Rectal smooth muscle tissue (tissue), 1 donor: ENCODE measurements at regions not wholly inside any gene's neighbourhood (a gene's known extent, or its start where the extent isn't known, plus 50 kb on each side); places are given as distances from the start of the nearest gene placed in this dataset.

Source experiments
- H3K27ac ChIP-seq: one replicate; pipeline ENCODE4 v1.7.0; 2013; ENCODE audit warnings: low read depth, low read length, inconsistent platforms
- H3K27me3 ChIP-seq: one replicate; pipeline ENCODE4 v1.7.0; 2013; ENCODE audit warnings: low read length; ENCODE audit not compliant: control insufficient read depth, insufficient read depth
- H3K36me3 ChIP-seq: one replicate; pipeline ENCODE4 v1.7.0; 2013; ENCODE audit warnings: low read length; ENCODE audit not compliant: control insufficient read depth, insufficient read depth
- H3K4me1 ChIP-seq: one replicate; pipeline ENCODE4 v1.7.0; 2013; ENCODE audit warnings: low read length; ENCODE audit not compliant: control insufficient read depth, insufficient read depth
- H3K4me3 ChIP-seq: one replicate; pipeline ENCODE4 v1.7.0; 2013; ENCODE audit warnings: low read length
- H3K9ac ChIP-seq: one replicate; pipeline ENCODE4 v1.7.0; 2013; ENCODE audit warnings: low read length

DNA sequence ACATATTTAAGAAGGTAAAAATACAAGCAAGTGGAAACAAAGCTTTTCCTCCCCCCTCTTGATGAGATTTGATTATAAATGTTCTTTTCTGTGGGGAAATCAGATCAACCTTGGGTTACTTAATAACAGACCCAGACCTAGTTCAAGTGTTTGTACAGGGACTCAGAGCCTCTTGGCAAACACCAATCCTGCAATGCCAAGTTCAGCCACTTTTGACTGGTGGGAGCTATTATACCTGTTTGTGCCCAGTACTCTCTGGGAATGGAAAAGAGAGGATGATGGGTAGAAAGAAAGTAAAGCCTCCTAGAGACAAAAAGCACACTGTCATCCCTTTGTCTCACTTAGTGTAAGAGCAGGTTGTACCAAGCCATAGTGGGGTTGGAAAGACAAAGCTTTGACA lies 63.8 kb upstream of the EPHA4 start:
- no peaks in the 10 kb centered on the region for H3K4me1 ChIP-seq
- no peak overlapping the region for H3K27ac ChIP-seq
- no peaks in the 10 kb centered on the region for H3K27me3 ChIP-seq

DNA sequence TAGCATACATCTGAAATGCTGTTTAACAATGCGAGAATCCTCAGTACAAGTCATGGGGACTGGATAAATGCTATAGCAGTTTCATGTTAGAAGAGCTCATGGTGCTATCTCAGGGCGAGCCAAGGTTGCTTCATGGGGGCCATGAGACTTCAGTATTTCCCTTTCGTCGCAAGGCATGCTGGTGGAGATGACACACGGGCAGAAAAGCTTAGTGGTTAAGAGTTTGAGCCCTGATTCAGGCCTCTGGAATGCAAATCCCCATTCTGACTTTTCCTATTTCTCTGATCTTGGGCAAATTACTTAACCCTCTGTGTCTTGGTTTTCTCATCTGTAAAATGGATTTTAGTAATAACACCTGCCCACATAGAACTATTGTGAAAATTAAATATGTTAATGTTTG lies 57.4 kb upstream of the EPHA4 start:
- Histone ChIP-seq H3K27ac (no peak overlapping the region), H3K9ac (no peak overlapping the region), H3K4me1 (no peaks in the 10 kb centered on the region), H3K36me3 (no peaks in the 10 kb centered on the region), H3K4me3 (no peak overlapping the region), H3K27me3 (no peaks in the 10 kb centered on the region)

More for the DNA sequence above, 63.8 kb upstream of the EPHA4 start:
- no peak overlapping the region for H3K4me3 ChIP-seq
- H3K36me3 ChIP-seq: no peaks in the 10 kb centered on the region
- no peak overlapping the region for H3K9ac ChIP-seq

DNA sequence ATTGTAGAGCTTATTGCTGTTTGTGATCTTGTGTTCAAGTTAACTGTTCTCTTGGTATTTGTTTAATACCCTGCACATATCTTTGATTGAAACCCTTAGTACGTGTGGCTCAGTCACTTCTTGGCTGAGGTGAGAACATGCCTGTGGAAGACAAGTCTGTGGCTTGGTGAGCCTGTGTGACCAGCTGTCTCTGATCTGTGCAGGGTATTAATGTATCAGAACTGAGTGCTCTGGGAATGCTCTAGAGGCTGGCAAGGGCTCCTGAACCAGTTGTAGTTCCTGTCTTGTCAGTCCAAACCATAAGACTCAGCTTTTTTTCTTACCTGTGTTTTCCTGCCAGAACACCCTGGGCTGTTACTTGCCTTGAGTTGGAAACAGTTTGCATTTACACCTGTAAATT lies 52.4 kb upstream of the EPHA4 start:
- H3K27ac ChIP-seq: no peak overlapping the region

More for the DNA sequence above, 52.4 kb upstream of the EPHA4 start:
- Histone ChIP-seq H3K27me3 (no peaks in the 10 kb centered on the region), H3K36me3 (no peaks in the 10 kb centered on the region), H3K4me1 (no peaks in the 10 kb centered on the region), H3K4me3 (no peak overlapping the region), H3K9ac (no peak overlapping the region)
